Psoas muscle (tissue), 7 donors: ENCODE measurements at regions not wholly inside any gene's neighbourhood (a gene's known extent, or its start where the extent isn't known, plus 50 kb on each side); places are given as distances from the start of the nearest gene placed in this dataset.
A peak's percentile ranks its signal among the peaks of the same experiment; 100 is the strongest.

ENCODE experiments used
- ATAC-seq, 4 donors: fragments of 200-7000 bp; cut with Tn5 transposase; one replicate each; pipeline ENCODE4 v1.9.1; 2020; ENCODE audit warnings: moderate library complexity in 3 of 4, mild to moderate bottlenecking in 2 of 4
- DNase-seq, 2 donors: peaks; one replicate each; pipeline ENCODE4 v3.0.0-alpha.2; 2020
- H3K27ac ChIP-seq: fragments of 200-600 bp; one replicate; pipeline ENCODE4 v1.8.0; 2022
- H3K27me3 ChIP-seq, 3 donors: fragments of 200-600 bp in 1 of 3; one replicate each; pipeline versions ENCODE4 v1.6.1 to v1.8.0; 2013 to 2022; ENCODE audit warnings: low read length in 2 of 3, mild to moderate bottlenecking in 2 of 3, moderate library complexity in 1 of 3; ENCODE audit not compliant: insufficient read depth in 3 of 3
- H3K36me3 ChIP-seq, 2 donors: fragments of 200-600 bp in 1 of 2; one replicate each; pipeline versions ENCODE4 v1.6.1 to v1.8.0; 2013 to 2022; ENCODE audit warnings: low read depth in 1 of 2, mild to moderate bottlenecking in 1 of 2, moderate library complexity in 1 of 2; ENCODE audit not compliant: insufficient read depth in 1 of 2
- H3K4me1 ChIP-seq: fragments of 200-600 bp; one replicate; pipeline ENCODE4 v1.8.0; 2022
- H3K4me3 ChIP-seq: fragments of 200-600 bp; one replicate; pipeline ENCODE4 v1.8.0; 2022; ENCODE audit warnings: mild to moderate bottlenecking
- H3K9me3 ChIP-seq: fragments of 200-600 bp; one replicate; pipeline ENCODE4 v1.8.0; 2022
- WGBS, 3 donors: extraction: QIAGEN DNeasy Blood & Tissue Kit; methylation state at CpG; one replicate each; pipeline versions ENCODE4 v1.1.6 to v1.1.7; 2013; 5-methylcytosine and 5-hydroxymethylcytosine counted together
- intact Hi-C, 2 donors: fragments of 100-400 bp; cut with DNase I; formaldehyde crosslinking; loops; one replicate each; pipeline versions ENCODE4 v1.11.0 to v1.14.2; 2022
- TF ChIP-seq, protein P1 (sequence below): fragments of 200-600 bp; IDR thresholded peaks from one replicate; pipeline ENCODE4 v1.8.0; 2022; ENCODE audit warnings: antibody characterized with exemption
- donor health status: healthy with polysubstance abuse.
- donor health status: DM: no; HTN: no; CAD: no; lungs with moderate emphysema.
- donor health status: Bipolar disorder and iron deficiency.
- donor health status: healthy.
- donor health status: DM: yes; HTN: yes; CAD: no.
- donor health status: DM: no; HTN: no; CAD: no.
- donor health status: DM: yes; HTN: yes; CAD: no.

DNA sequence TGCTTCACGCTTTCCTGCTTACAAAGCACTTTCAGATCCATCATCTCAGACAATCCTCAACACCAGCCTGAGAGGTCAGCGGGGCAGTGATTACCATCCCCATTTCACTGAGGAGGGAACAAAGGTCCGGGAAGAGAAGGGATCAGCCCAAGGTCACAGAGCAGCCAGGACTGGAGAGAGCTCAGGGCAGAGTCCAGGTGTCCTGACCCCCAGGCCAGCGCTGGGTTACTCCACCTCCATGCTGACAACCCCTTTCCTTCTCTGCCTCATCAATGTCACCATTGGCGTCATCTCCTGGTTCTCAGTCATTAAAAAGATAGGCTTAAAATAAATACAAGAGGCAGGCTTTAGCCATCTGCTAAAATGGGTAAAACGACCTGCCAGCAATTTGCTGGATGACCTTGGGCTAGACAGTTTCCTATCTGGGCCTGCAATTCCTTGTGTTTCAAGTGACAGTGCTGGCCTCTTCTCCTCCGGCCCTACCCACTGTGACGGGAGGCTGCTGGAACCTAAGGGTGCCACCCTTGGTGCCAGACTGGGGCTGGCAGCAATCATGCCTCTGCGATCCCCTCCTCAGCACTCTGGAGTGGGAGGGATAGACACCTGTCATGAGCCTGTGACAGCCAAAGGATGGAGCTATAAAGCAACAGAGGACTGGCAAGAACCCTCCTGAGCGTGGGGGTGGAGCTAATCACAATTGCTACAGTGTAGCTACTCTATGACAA lies 79.5 kb upstream of the CCL1 start:
- 30 to 40% (median 33%) methylated on average over 10 of the region's 10 CpGs for WGBS, 3 donors
- no peak for DNase-seq

DNA sequence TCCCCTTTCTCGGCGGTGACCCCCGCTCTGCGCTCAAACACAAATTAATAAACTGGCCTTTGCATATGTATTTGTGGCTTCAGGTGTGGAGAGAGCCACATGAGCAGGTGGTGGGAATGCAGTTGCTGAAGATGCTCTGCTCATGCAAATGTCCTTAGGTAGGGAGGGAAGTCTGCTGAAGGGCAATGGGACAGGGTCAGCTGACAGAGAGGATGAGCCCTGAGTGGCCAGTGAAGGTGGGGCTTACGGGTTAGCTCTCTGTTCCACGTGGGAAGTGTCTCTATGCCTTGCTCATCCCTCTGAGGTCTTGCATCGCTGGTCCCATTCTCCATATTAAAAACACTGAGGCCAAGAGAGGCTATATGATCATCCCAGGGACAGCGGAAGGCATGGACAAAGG lies 74.2 kb upstream of the CCL1 start:
- Histone ChIP-seq H3K4me3 (no peak overlapping the region), H3K27me3 (peaks cover 0 to 1% (median 0%) of the 10 kb centered on the region in 3 donors), H3K4me1 (no peaks in the 10 kb centered on the region), H3K9me3 (no peaks in the 10 kb centered on the region), H3K27ac (no peak overlapping the region), H3K36me3 (no peaks in the 10 kb centered on the region)
- 71 to 81% (median 80%) methylated on average over 8 of the region's 8 CpGs for WGBS, 3 donors
- intact Hi-C loops: no loop called here
- DNase-seq (no peak), ATAC-seq (no peak)
- TF ChIP-seq, protein P1, sequence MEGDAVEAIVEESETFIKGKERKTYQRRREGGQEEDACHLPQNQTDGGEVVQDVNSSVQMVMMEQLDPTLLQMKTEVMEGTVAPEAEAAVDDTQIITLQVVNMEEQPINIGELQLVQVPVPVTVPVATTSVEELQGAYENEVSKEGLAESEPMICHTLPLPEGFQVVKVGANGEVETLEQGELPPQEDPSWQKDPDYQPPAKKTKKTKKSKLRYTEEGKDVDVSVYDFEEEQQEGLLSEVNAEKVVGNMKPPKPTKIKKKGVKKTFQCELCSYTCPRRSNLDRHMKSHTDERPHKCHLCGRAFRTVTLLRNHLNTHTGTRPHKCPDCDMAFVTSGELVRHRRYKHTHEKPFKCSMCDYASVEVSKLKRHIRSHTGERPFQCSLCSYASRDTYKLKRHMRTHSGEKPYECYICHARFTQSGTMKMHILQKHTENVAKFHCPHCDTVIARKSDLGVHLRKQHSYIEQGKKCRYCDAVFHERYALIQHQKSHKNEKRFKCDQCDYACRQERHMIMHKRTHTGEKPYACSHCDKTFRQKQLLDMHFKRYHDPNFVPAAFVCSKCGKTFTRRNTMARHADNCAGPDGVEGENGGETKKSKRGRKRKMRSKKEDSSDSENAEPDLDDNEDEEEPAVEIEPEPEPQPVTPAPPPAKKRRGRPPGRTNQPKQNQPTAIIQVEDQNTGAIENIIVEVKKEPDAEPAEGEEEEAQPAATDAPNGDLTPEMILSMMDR: no peak

More for the DNA sequence above, 79.5 kb upstream of the CCL1 start:
- Histone ChIP-seq H3K27ac (no peak overlapping the region), H3K27me3 (no peaks in the 10 kb centered on the region), H3K4me1 (no peaks in the 10 kb centered on the region), H3K4me3 (no peak overlapping the region), H3K36me3 (no peaks in the 10 kb centered on the region), H3K9me3 (no peaks in the 10 kb centered on the region)
- peak in 1 of 4 donors; percentile 16 for ATAC-seq
- intact Hi-C loops: no loop called here
- TF ChIP-seq, protein P1: no peak

DNA sequence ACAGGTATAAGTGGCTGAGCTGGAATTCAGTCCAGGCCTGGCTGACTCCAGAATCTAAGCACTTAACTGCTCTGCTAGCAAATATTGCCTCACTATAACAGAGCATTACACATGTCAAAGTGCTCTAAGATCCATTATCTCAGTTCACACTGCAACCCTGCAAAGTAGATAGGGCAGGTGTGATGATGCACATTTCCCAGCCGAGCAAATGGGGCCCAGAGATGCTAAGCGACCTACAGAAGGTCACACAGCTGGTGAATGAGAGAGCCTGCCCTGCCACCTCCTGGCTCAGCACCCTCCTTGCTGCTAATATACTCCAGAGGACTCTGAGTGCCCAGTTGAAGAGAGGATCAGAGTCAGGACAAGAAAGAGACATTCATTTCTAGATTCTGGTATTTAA lies 73.6 kb upstream of the CCL1 start:
- no peak overlapping the region for H3K27ac ChIP-seq
- H3K4me1 ChIP-seq: no peaks in the 10 kb centered on the region
- H3K4me3 ChIP-seq: no peak overlapping the region
- ATAC-seq (no peak), DNase-seq (no peak)
- H3K27me3 ChIP-seq: peaks cover 0 to 1% (median 0%) of the 10 kb centered on the region in 3 donors
- no peaks in the 10 kb centered on the region for H3K9me3 ChIP-seq
- WGBS, 3 donors: 63 to 66% (median 65%) methylated on average over 2 of the region's 2 CpGs
- TF ChIP-seq, protein P1: no peak
- intact Hi-C loops: no loop called here
- H3K36me3 ChIP-seq: no peaks in the 10 kb centered on the region

DNA sequence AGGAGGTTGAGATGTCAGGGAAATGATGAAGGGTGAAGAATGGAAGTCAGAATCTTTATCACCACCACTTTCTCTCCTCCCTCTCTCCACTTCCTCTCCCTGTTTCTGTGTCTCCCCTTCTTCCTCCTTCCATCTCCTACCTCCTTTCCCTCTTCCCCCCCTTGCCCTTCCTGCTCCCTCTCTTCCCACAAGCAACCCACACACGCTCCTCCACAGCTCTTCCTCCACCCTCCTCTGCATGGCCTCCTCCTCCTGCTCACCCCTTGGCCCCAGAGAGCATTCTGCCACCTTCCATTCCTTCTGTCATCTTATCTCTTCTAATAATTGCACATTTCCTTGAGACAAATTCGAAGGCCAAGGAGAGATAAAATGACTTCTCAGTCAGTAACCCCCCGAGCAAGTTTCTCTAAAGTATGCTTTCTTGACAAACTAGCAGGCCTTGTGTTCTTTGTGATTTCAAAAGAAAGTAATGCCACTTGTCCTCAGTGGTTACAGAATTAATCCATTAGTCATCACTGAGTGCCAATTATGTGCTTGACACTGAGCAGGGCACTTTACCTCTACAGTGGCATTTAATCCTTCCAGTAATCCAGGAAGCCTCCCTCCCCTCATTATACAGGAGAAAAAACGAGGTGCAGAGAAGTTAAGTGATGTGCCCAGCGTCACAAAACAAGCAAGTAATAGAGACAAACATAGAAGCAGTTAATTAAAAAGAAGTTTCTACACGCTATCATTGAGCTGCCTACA lies 72.3 kb upstream of the CCL1 start:
- H3K4me1 ChIP-seq: no peaks in the 10 kb centered on the region
- DNase-seq (no peak), ATAC-seq (no peak)
- peaks cover 0 to 1% (median 0%) of the 10 kb centered on the region in 3 donors for H3K27me3 ChIP-seq
- intact Hi-C loops: no loop called here
- WGBS, 3 donors: 59 to 60% (median 59%) methylated on average over 6 of the region's 6 CpGs
- H3K36me3 ChIP-seq: no peaks in the 10 kb centered on the region
- no peak overlapping the region for H3K27ac ChIP-seq
- H3K9me3 ChIP-seq: no peaks in the 10 kb centered on the region
- TF ChIP-seq, protein P1: no peak
- no peak overlapping the region for H3K4me3 ChIP-seq
